OCI-LY7 (cell line): ENCODE measurements at regions not wholly inside any gene's neighbourhood (a gene's known extent, or its start where the extent isn't known, plus 50 kb on each side); places are given as distances from the start of the nearest gene placed in this dataset.

Experiments
- CTCF ChIP-seq: fragments of 200-600 bp; sonication (generic); conservative IDR thresholded peaks from 2 replicates; pipeline ENCODE4 v1.5.1; 2014; ENCODE audit warnings: mild to moderate bottlenecking, antibody characterized with exemption, low read length, moderate library complexity, mixed read lengths
- EZH2phosphoT487 ChIP-seq: fragments of 200-600 bp; sonication (generic); IDR thresholded peaks from 2 replicates; pipeline ENCODE4 v1.6.1; 2018; ENCODE audit warnings: low read depth, borderline replicate concordance, mild to moderate bottlenecking, mixed run types, antibody characterized with exemption, low read length, moderate library complexity, mixed read lengths

- TF ChIP-seq CTCF (no peak), EZH2phosphoT487 (no peak)
Measured at GRCh38 chr2:81675641-81676040, 1371.1 kb upstream of the LRRTM1 start.
